ENCODE measurements at regions not wholly inside any gene's neighbourhood (a gene's known extent, or its start where the extent isn't known, plus 50 kb on each side); places are given as distances from the start of the nearest gene placed in this dataset.
"Not testable (repeated sequence)": the region's sequence is repeated elsewhere in the genome, so short reads cannot be mapped to it uniquely, and the experiment has no call there.

GRCh38 chr9:90219548-90220118, 423.0 kb downstream of the DIRAS2 start:
- peak; percentile 34 for DNase-seq (ENCODE audit: low read depth, low spot score)

- DNase-seq (ENCODE audit: low read depth, low spot score) = not testable (repeated sequence)
Measured at GRCh38 chr9:90221899-90222298, 420.7 kb downstream of the DIRAS2 start.

- DNase-seq (ENCODE audit: low read depth, low spot score) = peak; percentile 72
Measured at GRCh38 chr9:90226839-90227338, 415.7 kb downstream of the DIRAS2 start.

- DNase-seq (ENCODE audit: low read depth, low spot score) = not testable (repeated sequence)
Measured at GRCh38 chr9:90233081-90233480, 409.5 kb downstream of the DIRAS2 start.

- DNase-seq (ENCODE audit: low read depth, low spot score) = no peak
Measured at GRCh38 chr9:90240541-90240940, 402.1 kb downstream of the DIRAS2 start.

GRCh38 chr9:90245661-90246060, 397.0 kb downstream of the DIRAS2 start:
- DNase-seq (ENCODE audit: low read depth, low spot score) = no peak

GRCh38 chr9:90249094-90249493, 393.5 kb downstream of the DIRAS2 start:
- no peak for DNase-seq (ENCODE audit: low read depth, low spot score)

- no peak for DNase-seq (ENCODE audit: low read depth, low spot score)
Measured at GRCh38 chr9:90251316-90251715, 391.3 kb downstream of the DIRAS2 start.

- DNase-seq (ENCODE audit: low read depth, low spot score) = no peak
Measured at GRCh38 chr9:90256345-90256744, 386.3 kb downstream of the DIRAS2 start.

GRCh38 chr9:90259311-90260246, 383.0 kb downstream of the DIRAS2 start:
- no peak for DNase-seq (ENCODE audit: low read depth, low spot score)

- DNase-seq (ENCODE audit: low read depth, low spot score) = no peak
Measured at GRCh38 chr9:90261698-90262097, 380.9 kb downstream of the DIRAS2 start.

GRCh38 chr9:90268613-90269012, 374.0 kb downstream of the DIRAS2 start:
- DNase-seq (ENCODE audit: low read depth, low spot score) = no peak

- DNase-seq (ENCODE audit: low read depth, low spot score) = no peak
Measured at GRCh38 chr9:90271707-90272106, 370.9 kb downstream of the DIRAS2 start.

- peak; percentile 47 for DNase-seq (ENCODE audit: low read depth, low spot score)
Measured at GRCh38 chr9:90274725-90275124, 367.9 kb downstream of the DIRAS2 start.

- DNase-seq (ENCODE audit: low read depth, low spot score) = no peak
Measured at GRCh38 chr9:90285946-90286345, 356.7 kb downstream of the DIRAS2 start.

GRCh38 chr9:90287567-90288274, 354.9 kb downstream of the DIRAS2 start:
- peak; percentile 54 for DNase-seq (ENCODE audit: low read depth, low spot score)

- no peak for DNase-seq (ENCODE audit: low read depth, low spot score)
Measured at GRCh38 chr9:90288275-90288639, 354.4 kb downstream of the DIRAS2 start.

- DNase-seq (ENCODE audit: low read depth, low spot score) = no peak
Measured at GRCh38 chr9:90290716-90291485, 351.7 kb downstream of the DIRAS2 start.

GRCh38 chr9:90296539-90296938, 346.1 kb downstream of the DIRAS2 start:
- no peak for DNase-seq (ENCODE audit: low read depth, low spot score)

GRCh38 chr9:90299968-90300367, 342.7 kb downstream of the DIRAS2 start:
- no peak for DNase-seq (ENCODE audit: low read depth, low spot score)

GRCh38 chr9:90300611-90301276, 341.9 kb downstream of the DIRAS2 start:
- no peak for DNase-seq (ENCODE audit: low read depth, low spot score)

All from ELF-1 (cell line).